Brain pericyte (primary cell): ENCODE measurements at regions not wholly inside any gene's neighbourhood (a gene's known extent, or its start where the extent isn't known, plus 50 kb on each side); places are given as distances from the start of the nearest gene placed in this dataset.

Experiments used
- DNase-seq: peaks from one replicate; pipeline ENCODE4 v3.0.0-alpha.2; 2012; ENCODE audit warnings: low read depth, low spot score

DNA sequence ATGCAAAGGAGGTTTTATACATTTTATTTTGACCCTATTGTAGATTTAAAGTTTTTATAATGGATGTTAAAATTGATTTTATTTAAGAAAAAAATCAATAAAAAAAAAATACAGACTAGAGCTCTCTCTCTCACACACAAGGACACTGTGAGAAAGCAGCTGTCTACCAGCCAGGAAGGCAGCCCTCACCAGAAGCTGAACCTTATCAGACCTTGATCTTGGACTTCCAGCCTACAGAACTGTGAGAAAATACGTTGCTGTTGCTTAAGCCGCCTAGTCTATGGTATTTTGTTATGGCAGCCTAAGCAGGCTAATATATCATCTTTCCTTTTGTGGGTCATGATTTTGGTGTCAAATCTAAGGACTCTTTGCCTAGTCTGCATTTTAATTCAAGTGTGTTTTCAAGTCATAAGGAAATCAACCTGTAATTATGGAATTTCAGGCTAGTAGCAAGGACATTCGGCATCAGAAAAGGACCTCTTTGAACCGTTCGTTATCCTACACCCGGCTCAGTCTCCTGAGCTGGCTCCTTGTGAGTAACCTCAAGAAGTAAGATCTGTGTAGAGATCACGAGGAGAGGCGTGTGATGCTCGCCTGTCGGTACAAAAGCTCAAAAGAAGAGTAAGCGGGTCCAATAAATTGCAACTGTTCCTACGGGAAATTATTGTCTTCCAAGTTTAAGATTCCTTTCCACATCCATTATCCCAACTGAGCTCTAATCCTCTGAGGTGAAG lies 98.2 kb downstream of the PDCL3 start:
- DNase-seq, result no peak

DNA sequence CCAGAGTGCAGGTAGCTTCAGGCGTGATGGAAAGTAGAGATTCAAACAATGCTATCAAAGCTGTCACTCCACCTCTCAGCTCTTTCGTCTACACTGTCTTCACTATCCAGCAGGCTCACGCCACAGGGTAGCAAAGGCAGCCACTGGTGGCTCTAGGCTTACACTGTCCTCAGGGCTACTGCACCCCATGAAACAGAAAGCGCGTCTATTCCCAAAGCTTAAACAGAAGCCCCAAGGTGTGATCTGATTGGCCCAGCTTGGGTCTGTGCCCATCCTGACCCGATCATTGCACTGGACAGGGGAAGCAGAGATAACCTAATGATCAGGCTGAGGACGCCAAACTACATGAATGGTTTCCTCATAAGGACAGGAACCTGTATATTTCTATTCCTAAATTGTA lies 100.1 kb downstream of the PDCL3 start:
- no peak for DNase-seq

DNA sequence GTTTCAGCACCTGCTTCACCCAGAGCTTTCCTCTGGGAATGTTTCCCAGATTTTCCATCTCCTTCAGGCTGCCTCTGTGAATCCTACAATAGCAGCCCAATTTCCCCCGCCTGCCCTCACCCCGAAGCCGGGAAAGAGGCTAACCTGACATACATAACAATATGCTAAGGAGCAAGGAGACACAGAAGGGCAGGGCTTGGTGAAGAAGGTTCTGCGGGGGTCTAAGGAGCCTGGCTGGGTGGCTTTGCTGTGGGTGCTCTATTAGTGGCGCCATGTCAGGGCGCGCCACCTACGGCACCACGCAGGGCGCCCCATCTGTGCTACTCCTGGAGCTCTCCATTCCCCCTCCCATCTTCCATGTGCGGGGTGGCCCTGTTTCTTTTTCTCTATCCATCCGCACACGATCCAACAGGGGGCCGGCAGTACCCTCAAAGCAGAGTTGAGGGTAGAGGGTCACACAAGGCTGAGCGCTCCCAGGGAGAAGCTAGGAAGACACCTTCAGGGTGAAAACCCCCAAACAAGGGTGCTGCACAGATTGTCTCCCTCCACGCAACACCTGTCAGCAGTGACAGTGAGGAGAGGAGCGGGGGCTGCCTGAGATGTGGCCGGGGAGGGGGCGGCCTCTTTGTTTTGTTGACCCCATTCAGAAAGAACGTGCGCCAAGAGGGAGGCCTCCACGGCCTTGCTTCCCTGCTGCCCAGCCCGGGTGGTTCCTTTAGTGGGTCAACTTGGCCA lies 101.4 kb downstream of the PDCL3 start:
- no peak for DNase-seq

DNA sequence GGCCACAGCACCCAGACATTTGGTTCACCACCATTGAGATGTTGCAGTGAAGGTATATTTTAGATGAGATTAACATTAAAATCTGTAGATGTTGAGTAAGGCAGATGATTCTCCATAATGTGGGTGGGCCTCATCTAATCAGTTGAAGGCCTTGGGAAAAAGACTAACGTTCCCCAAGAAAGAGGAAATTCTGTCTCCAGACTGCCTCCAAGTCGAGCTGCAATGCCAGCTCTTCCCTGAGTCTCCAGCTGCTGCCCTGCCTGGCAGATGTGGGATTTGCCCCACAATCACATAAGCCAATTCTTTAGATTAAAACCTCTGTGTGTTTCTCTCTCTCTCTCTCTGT lies 101.9 kb downstream of the PDCL3 start:
- no peak for DNase-seq

DNA sequence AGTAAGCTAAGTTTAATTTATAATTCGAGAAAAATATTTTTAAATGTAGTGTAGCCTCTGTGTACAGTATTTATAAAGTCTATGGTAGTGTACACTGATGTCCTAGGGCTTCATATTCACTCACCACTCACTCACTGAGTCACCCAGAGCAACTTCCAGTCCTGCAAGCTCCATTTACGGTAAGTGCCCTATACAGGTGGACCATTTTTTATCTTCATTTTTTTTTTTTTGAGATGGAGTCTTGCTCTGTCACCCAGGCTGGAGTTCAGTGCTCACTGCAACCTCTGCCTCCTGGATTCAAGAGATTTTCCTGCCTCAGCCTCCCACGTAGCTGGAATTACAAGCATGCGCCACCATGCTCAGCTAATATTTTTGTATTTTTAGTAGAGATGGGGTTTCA lies 104.2 kb downstream of the PDCL3 start:
- no peak for DNase-seq

DNA sequence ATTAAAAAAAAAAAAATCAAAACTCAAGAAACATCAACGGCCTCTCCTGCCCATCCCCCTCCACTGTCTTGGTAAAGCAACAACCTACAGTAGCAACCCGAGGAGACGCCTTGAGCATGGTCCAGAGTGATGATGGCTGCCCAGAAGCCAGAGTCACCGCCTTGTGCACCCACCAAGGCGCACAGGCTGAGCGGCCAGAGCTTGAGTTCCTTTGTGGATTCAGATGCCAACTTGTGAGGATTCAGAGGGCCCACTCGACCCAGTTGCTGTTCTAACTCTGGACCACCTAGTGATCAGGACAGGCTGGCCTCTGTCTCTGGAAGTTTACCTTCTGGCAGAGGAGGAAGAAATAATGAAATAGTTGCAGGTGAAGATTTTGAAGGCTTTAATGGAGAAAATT lies 105.0 kb downstream of the PDCL3 start:
- DNase-seq, result no peak

DNA sequence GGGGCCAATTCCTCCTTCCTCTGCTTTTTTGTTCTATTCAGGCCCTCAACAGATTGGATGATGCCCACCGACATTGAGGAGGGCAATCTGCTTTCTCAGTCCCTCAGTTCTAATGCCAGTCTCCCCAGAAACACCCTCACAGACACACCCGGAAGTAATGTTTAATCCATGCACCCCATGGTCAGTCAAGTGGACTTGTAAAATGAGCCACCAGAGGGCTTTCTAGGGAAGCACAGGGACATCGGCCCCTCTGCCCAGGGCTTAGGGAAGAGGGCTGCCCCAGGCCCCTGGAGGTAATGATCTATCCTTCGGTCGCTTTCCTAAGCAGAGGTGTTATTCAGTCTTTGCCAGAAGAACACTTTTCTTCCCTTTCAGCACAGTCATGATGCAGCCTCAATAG lies 107.4 kb downstream of the PDCL3 start:
- DNase-seq, result no peak

DNA sequence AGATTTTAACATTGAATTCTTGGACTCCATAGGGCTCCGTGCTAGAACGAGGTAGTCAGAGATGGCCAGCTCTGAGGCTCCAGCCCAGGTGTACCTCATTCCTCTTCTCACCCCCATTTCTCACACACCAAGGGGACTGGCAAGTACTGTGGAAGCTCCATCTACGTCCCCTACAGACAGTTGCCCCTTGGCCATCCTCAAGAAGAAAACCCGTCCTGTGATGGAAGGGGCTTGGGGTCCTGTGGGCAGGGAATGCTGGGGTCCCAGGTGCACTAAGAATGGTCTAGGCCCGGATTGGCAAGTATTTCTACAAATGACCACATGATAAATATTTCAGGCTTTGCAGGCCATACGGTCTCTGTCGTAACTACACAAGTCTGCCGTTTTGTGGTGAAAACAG lies 110.3 kb downstream of the PDCL3 start:
- DNase-seq, result no peak

DNA sequence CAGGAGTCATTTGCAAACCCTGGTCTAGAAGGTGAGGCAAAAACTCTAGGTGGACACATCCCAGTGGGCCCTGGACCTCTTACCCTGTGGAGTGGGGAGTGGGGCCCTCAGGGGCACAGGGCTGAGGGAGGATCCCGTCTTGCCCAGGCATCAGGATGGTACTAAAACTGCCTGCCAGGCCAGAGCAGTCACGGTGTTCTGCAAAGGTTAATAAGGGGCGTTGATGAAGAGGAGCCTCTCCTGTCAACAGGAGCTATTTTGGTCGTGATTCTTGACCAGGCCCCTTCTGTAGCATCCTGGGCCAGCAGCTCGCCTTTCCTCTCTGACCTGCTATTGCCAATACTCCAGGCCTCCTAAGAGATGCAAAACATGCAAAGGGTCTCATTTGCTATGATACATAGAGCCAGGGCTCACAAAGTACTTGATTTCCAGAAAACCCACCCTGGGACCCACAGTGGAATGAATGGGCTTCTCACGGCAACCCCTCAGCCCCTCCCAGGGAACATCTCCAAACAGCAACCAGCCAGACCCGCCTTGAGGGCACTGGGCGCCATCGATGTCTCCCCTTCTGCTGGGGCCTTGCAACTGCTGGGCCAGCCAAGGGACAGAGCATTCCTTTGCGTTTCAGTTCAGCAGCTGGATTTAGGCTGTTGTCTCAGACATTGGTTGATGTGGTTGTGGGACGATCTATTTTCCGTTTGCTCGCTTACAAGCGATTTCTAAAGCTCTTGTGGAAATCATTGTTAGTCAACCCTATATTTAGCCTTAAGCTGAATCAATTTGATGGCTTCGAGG lies 111.1 kb downstream of the PDCL3 start:
- DNase-seq, result no peak

DNA sequence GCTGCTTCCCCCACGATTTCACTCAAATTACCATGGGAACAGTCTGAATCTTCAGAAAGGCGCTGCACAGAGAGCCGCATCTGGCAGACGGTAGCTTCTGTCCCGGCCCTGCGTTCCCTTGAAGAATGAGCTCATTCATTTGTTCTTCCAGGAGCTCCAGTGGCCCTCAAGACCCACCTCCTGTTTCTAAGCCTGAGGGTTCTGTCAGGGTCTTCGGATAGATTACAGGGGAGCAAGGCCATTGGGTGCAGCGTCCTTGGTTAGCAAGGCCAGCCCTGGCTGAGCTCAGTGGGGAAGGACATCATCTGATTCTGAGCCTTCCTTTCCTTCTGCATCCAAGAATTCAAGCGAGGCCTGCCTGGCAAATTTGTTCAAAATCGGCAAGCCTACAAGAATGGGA lies 111.9 kb downstream of the PDCL3 start:
- DNase-seq, result no peak

DNA sequence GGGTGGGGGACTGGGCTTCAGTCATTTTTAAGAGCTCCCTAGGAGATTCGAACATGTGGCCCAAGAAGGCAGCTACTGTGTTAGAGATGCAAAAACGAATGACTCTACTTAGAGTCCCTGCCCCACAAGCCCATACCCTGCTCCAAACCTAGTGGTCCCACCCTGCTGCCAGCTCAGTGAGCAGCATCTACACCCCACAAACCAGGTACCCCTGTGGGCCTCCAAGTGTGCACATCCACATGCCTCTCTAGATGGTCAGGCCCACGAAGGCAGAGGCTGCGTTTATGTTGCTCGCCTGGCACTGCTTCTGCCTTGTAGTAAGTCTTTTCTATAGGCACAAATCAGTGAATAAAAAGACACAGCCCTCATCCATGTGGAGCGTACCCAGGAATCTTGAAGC lies 112.6 kb downstream of the PDCL3 start:
- DNase-seq, result no peak

DNA sequence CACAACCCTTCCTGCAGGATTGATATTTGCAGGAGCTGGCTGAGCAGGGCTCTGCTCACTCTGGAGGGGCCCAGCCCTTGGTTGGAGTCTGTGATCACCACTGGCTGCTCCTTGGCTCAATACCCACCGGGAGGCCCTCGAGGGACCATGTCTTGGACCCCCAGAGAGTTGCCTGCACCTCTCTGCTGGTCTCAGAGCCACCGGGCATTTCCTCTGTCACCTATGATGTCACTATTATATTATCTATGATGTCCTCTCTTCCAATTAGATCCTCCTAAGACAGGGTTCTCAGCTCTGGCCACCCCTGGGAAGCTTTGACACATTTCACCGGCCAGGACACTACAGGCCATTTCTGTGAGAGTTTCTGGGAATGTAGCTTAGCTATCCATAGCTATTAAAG lies 113.1 kb downstream of the PDCL3 start:
- DNase-seq, result no peak

DNA sequence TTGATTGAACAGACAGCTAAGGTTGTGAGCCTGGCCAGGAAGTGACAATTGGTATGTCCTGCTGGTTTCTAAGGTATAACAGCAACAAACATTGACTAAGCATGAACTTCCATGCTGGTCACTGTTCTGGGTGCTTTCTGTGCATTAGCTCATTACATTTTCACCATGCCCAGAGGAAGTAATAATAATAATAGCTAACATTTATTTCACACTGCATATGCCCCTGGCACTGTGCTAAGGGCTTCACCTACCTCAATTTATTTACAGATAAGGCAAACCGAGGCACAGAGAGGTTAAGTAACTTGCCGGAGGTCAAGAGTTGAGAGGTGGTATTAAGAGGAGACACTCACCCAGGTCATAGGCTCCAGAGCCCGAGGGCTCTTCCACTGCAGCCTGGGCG lies 113.6 kb downstream of the PDCL3 start:
- DNase-seq, result no peak

DNA sequence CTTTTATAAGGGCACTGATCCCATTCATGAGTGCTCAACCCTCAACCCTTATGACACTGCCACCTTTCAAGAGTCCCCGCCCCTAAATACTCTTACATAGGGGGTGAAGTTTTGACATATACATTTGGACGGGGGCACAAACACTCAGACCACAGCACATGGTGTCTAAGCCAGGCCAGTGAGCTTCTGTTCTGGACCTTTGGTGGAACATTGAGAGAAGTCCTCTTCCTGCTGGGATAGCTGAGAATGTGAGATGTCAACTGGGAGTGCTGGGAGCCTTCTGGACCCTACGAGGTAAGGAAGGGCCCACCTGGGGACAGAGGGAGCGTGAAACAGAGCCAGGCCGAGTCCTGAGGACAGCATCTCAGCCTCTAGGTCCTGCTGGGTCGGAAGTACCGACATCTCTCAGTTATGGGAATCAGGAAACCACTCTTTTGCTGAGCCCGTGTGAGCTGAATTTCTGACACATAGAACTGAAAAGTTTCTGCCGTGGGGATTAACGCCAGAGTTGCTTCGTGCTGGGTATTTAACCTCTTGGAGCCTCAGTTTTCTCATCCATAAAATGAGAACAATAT lies 114.9 kb downstream of the PDCL3 start:
- no peak for DNase-seq

DNA sequence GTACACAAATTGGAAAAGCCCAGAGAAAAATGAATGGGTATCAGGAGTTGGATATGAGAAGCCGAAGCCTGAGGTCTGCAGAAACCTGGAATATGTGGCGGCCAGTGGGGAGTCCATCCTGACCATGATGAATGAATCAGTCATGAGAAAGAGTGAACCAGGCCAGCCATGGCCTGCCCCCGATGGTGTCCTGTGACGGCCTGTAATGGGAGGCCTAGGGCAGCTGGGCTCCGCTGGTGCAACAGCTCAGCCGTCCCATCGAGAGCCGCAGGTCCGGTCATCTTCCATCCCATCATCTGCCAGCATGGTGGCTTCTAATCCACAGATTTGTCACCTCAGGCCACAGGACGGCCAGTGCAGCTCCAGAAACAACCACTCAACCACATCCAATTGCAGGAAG lies 116.4 kb downstream of the PDCL3 start:
- no peak for DNase-seq

DNA sequence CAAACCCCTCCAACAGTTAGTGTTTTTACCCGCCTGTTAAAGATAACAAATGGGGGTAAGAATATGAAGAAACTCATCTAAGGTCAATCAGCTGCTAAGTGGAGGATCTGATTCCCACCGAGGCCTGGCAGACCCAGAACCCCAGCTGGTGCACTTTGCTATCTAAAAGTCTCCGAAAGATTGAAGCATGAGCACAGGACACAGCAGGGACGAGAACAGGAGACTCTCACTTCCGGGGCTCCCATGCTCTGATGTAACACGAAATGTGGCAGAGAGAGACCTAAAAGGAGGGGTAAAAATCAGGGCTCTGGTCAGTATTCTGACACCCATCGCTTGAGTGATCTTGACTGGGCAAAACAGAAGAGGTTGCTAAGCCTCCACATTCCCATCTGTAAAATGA lies 119.7 kb downstream of the PDCL3 start:
- no peak for DNase-seq

DNA sequence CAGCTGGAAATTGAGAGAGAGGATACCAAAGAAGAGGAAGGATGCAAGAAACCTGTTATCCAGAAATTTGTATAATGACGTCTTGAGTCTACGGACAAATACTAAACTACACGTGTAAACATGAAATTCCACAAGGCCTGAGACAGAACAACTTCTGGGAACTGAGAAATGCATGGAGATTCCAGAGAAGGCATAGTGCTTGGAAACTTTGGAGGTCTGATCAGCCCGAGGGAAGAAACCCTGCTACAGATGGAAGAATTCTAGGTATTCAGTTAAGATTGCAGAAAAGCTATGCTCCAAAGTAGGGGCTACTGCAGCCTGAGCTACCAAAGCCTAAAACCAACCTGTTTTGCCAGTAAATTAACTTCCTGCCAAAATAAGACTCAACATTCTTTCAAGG lies 120.4 kb downstream of the PDCL3 start:
- no peak for DNase-seq

DNA sequence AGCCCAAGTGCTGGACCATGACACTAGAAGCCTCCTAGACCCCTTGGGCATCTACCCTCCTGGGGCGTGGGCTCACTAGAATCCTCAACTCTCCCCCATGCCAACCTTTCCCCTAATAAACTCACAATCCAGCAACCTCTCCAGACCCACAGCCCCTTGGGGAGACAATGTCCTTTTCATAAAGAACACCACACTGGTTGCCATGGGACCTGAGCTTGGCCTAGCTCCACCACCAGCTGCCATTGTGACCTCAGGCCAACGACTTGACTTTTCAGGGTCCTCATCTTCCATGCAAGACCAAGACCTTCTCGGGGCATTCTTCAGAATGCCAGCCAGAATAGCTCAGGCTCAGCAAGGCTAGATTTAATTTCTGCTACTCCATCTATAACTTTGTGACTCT lies 128.1 kb upstream of the NPAS2 start:
- no peak for DNase-seq

DNA sequence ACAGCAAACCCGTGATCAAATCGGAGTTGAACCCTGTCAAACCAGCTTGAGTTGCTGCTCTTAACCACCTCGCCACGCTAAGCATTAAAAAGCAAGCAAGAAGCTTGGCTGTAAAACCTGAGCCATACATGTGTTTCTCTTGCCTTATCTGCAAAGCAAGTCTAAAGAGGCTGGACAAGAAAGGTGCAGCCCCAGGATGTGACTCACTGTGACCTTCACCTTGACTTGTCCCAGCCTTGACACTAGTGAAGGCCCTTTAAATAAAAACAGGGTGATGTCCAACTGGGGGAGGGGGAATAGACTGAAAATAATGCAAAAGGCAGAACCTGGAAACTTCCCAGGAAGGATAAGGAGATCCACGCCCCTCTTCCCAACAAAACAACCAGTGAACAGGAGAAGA lies 127.6 kb upstream of the NPAS2 start:
- no peak for DNase-seq

DNA sequence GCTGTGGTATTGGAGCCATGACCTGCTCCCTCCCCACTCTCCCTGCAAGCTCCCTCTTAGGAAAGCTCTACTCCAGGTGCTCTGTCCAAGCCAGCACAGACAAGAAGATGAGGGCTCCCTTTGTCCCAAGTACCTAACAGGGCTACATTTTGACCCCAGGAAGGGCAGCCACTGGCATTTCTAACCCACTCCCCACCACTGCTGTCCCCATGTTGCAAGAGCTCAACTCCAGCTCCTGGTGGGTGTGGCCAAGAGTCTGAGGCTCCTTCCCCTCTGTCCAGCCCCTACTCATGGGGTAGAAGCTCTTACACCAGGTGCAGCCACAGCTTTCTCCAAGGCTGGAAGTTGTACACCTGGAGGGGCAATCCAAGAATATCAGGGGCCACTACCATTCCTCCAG lies 127.0 kb upstream of the NPAS2 start:
- no peak for DNase-seq

DNA sequence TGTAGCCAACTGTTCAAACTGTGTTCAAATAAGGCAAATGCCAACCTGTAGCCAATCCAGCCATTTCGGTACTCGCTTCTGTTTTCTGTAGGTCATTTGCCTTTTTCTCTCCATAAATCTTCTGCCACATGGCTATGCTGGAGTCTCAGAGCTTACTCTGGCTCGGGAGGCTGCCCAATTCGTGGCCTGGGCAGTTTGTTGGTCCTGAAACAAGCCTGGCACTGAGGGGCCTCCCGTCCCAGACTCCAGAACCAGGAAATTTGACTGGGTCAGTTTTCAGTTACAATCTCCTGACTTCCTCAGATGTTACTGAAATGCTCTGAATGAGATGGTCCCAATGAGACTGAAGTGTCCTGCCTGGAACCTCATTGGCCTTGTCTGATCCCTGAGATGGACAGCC lies 120.8 kb upstream of the NPAS2 start:
- DNase-seq, result no peak

DNA sequence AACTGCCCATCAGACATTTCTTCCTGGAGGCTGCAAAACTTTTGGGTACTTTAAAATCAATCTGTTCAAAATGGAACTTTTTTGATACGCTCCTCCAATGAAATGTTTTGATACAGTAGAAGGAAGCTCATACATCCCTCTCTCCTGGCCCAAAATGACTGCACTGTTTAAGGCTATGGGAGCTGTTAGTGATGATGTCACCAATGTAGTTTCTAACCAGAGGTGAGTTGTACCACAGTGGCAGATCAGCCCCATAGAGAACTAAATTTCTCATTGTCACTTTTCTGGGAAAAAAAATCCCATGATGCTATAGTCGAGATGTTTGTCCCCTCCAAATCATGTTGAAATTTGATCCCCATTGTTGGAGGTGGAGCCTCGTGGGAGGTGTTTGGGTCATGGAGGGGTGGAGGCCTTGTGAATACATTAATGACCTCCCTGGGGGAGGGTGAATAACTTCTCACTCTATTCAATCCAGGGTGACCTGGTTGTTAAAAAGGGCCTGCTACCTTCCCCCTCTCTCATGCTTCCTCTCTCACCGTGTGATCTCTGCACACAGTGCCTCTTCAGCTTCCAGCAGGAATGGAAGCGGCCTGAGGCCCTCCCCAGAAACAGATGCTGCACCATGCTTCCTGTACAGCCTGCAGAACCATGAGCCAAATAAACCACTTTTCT lies 117.4 kb upstream of the NPAS2 start:
- no peak for DNase-seq
